GM18520 (cell line): ENCODE measurements at regions not wholly inside any gene's neighbourhood (a gene's known extent, or its start where the extent isn't known, plus 50 kb on each side); places are given as distances from the start of the nearest gene placed in this dataset.

Experiments used
- ATAC-seq: cut with Tn5 transposase; IDR thresholded peaks from one replicate; pipeline ENCODE4 v1.9.1; 2021; ENCODE audit not compliant: unreplicated experiment

GRCh38 chr7:16235147-16236114 lies 185.9 kb downstream of the CRPPA start:
- no peak for ATAC-seq

- ATAC-seq, result no peak
Measured at GRCh38 chr7:16234493-16235146, 186.7 kb downstream of the CRPPA start.

- ATAC-seq, result no peak
Measured at GRCh38 chr7:16233517-16233916, 187.8 kb downstream of the CRPPA start.

- ATAC-seq, result no peak
Measured at GRCh38 chr7:16232273-16232672, 189.1 kb downstream of the CRPPA start.

GRCh38 chr7:16223963-16224707 lies 197.2 kb downstream of the CRPPA start:
- ATAC-seq, result no peak

GRCh38 chr7:16212610-16213009 lies 208.7 kb downstream of the CRPPA start:
- ATAC-seq, result no peak

- no peak for ATAC-seq
Measured at GRCh38 chr7:16212032-16212431, 209.3 kb downstream of the CRPPA start.

GRCh38 chr7:16211402-16211925 lies 209.9 kb downstream of the CRPPA start:
- no peak for ATAC-seq

- ATAC-seq, result no peak
Measured at GRCh38 chr7:16210171-16210570, 211.2 kb downstream of the CRPPA start.

GRCh38 chr7:16207321-16207720 lies 214.0 kb downstream of the CRPPA start:
- ATAC-seq, result no peak

- no peak for ATAC-seq
Measured at GRCh38 chr7:16205466-16205865, 215.9 kb downstream of the CRPPA start.

- ATAC-seq, result no peak
Measured at GRCh38 chr7:16204953-16205352, 216.4 kb downstream of the CRPPA start.

GRCh38 chr7:16203065-16203464 lies 218.3 kb downstream of the CRPPA start:
- ATAC-seq, result no peak

GRCh38 chr7:16202303-16202702 lies 219.0 kb downstream of the CRPPA start:
- no peak for ATAC-seq

- ATAC-seq, result no peak
Measured at GRCh38 chr7:16200591-16200990, 220.7 kb downstream of the CRPPA start.

GRCh38 chr7:16193631-16194030 lies 227.7 kb downstream of the CRPPA start:
- ATAC-seq, result no peak

GRCh38 chr7:16189026-16189715 lies 232.2 kb downstream of the CRPPA start:
- no peak for ATAC-seq

GRCh38 chr7:16187131-16187530 lies 234.2 kb downstream of the CRPPA start:
- ATAC-seq, result no peak

GRCh38 chr7:16178585-16178984 lies 242.8 kb downstream of the CRPPA start:
- ATAC-seq, result no peak

GRCh38 chr7:16178092-16178491 lies 243.2 kb downstream of the CRPPA start:
- ATAC-seq, result no peak

- no peak for ATAC-seq
Measured at GRCh38 chr7:16174253-16174652, 247.1 kb downstream of the CRPPA start.
